Gastroesophageal sphincter (tissue), 4 donors: ENCODE measurements at regions not wholly inside any gene's neighbourhood (a gene's known extent, or its start where the extent isn't known, plus 50 kb on each side); places are given as distances from the start of the nearest gene placed in this dataset.

ENCODE experiments used
- ATAC-seq: fragments of 150-250 bp; one replicate; pipeline ENCODE4 v1.9.1; 2016; ENCODE audit warnings: mild to moderate bottlenecking, moderate library complexity
- H3K27ac ChIP-seq, 4 donors: fragments of 200-600 bp; sonication (generic) in 3 of 4; 1 replicate in 3 of 4; 2 replicates in 1 of 4; pipeline ENCODE4 v1.5.1; 2016 to 2019
- H3K27me3 ChIP-seq: fragments of 200-600 bp; sonication (generic); one replicate; pipeline ENCODE4 v1.5.1; 2019
- H3K36me3 ChIP-seq, 2 donors: fragments of 200-600 bp; sonication (generic); one replicate each; pipeline ENCODE4 v1.5.1; 2019; ENCODE audit warnings: control low read depth in 1 of 2
- H3K4me1 ChIP-seq, 3 donors: fragments of 200-600 bp; sonication (generic); 1 replicate in 2 of 3; 2 replicates in 1 of 3; pipeline ENCODE4 v1.5.1; 2016 to 2019; ENCODE audit warnings: control low read depth in 2 of 3
- H3K4me3 ChIP-seq, 2 donors: fragments of 200-600 bp; sonication (generic); one replicate each; pipeline ENCODE4 v1.5.1; 2019; ENCODE audit warnings: mild to moderate bottlenecking in 1 of 2, moderate library complexity in 1 of 2
- H3K9me3 ChIP-seq, 3 donors: fragments of 200-600 bp; sonication (generic); one replicate each; pipeline ENCODE4 v1.5.1; 2017 to 2019; ENCODE audit warnings: control low read depth in 2 of 3
- EP300 ChIP-seq: sonication (generic); formaldehyde crosslinking; IDR thresholded peaks from one replicate; pipeline ENCODE4 v1.6.1; 2017; ENCODE audit warnings: antibody characterized with exemption, mild to moderate bottlenecking
- POLR2A ChIP-seq, 2 donors: fragments of 450-650 bp; IDR thresholded peaks; one replicate each; pipeline ENCODE4 v1.6.1; 2017; ENCODE audit warnings: antibody characterized with exemption in 2 of 2, mild to moderate bottlenecking in 2 of 2, moderate library complexity in 1 of 2
- POLR2AphosphoS5 ChIP-seq: sonication (generic); formaldehyde crosslinking; IDR thresholded peaks from one replicate; pipeline ENCODE4 v1.6.1; 2017; ENCODE audit warnings: antibody characterized with exemption
- WGBS, 2 donors: methylation state at CpG; one replicate each; pipeline ENCODE4 v1.1.5; 2018; ENCODE audit warnings: low coverage in 1 of 2; 5-methylcytosine and 5-hydroxymethylcytosine counted together
- TF ChIP-seq, protein P1 (sequence below), 4 experiments: fragments of 200-600 bp in 2 of 4; fragments of 450-650 bp in 2 of 4; sonication (generic) in 1 of 4; IDR thresholded peaks; one replicate each; pipeline ENCODE4 v1.5.1; 2017 to 2019; ENCODE audit warnings: antibody characterized with exemption in 4 of 4, mild to moderate bottlenecking in 2 of 4, moderate library complexity in 2 of 4

GRCh38 chr17:27224526-27225315 lies 69.2 kb upstream of the WSB1 start:
- 77% methylated on average over 2 to 5 of the region's 5 CpGs for WGBS, 2 donors
- H3K27ac ChIP-seq, result no peak overlapping the region
- H3K36me3 ChIP-seq, result no peaks in the 10 kb centered on the region
- peaks cover 3% of the 10 kb centered on the region for H3K27me3 ChIP-seq
- H3K9me3 ChIP-seq, result no peaks in the 10 kb centered on the region
- no peak for ATAC-seq
- no peaks in the 10 kb centered on the region for H3K4me1 ChIP-seq
- H3K4me3 ChIP-seq, result no peak overlapping the region
- TF ChIP-seq, protein P1, sequence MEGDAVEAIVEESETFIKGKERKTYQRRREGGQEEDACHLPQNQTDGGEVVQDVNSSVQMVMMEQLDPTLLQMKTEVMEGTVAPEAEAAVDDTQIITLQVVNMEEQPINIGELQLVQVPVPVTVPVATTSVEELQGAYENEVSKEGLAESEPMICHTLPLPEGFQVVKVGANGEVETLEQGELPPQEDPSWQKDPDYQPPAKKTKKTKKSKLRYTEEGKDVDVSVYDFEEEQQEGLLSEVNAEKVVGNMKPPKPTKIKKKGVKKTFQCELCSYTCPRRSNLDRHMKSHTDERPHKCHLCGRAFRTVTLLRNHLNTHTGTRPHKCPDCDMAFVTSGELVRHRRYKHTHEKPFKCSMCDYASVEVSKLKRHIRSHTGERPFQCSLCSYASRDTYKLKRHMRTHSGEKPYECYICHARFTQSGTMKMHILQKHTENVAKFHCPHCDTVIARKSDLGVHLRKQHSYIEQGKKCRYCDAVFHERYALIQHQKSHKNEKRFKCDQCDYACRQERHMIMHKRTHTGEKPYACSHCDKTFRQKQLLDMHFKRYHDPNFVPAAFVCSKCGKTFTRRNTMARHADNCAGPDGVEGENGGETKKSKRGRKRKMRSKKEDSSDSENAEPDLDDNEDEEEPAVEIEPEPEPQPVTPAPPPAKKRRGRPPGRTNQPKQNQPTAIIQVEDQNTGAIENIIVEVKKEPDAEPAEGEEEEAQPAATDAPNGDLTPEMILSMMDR (IDR thresholded peaks at IDR 0.05), result no peak
- TF ChIP-seq EP300, result no peak
- TF ChIP-seq POLR2AphosphoS5, result no peak
- TF ChIP-seq POLR2A (IDR thresholded peaks at IDR 0.05), result no peak

DNA sequence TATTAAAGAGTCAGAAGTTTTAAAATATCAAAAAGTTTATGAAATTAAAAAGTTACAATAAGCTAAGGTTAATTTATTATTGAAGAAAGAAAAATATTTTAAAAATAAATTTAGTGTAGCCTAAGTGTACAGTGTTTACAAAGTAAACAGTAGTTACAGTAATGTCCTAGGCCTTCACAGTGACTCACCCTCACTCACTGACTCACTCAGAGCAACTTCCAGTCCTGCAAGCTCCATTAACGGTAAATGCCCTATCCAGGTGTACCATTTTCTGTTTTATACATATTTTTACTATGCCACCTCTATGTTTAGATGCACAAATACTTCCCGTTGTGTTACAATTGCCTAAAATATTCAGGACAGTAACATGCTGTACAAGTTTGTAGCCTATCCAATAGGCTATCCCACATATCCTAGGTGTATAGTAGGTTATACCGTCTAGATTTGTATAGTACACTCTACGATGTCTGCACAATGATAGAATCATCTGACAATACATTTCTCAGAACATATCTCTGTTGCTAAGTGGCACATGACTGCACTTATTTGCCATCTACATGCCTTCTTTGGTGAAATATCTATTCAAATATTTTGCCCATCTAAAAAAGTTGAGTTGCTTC lies 67.2 kb upstream of the WSB1 start:
- Histone ChIP-seq H3K27ac (no peak overlapping the region), H3K27me3 (no peaks in the 10 kb centered on the region), H3K36me3 (no peaks in the 10 kb centered on the region), H3K4me1 (no peaks in the 10 kb centered on the region), H3K4me3 (no peak overlapping the region), H3K9me3 (no peaks in the 10 kb centered on the region)
- 75 to 78% methylated on average over 2 to 4 of the region's 4 CpGs for WGBS, 2 donors
- no peak for ATAC-seq
- TF ChIP-seq POLR2A (IDR thresholded peaks at IDR 0.05) (no peak), EP300 (no peak), POLR2AphosphoS5 (no peak)
- TF ChIP-seq, protein P1 (IDR thresholded peaks at IDR 0.05), result no peak

GRCh38 chr17:27230996-27231395 lies 62.9 kb upstream of the WSB1 start:
- H3K27me3 ChIP-seq, result no peaks in the 10 kb centered on the region
- no peaks in the 10 kb centered on the region for H3K9me3 ChIP-seq
- no peaks in the 10 kb centered on the region for H3K4me1 ChIP-seq
- TF ChIP-seq, protein P1 (IDR thresholded peaks at IDR 0.05), result no peak
- TF ChIP-seq EP300, result no peak
- TF ChIP-seq POLR2A (IDR thresholded peaks at IDR 0.05), result no peak
- TF ChIP-seq POLR2AphosphoS5, result no peak
- H3K4me3 ChIP-seq, result no peak overlapping the region
- no peaks in the 10 kb centered on the region for H3K36me3 ChIP-seq
- no peak for ATAC-seq
- 86% methylated on average over 7 of the region's 8 CpGs; no CpG with 5 or more reads in 1 of the 2 donors for WGBS, 2 donors
- no peak overlapping the region for H3K27ac ChIP-seq

- TF ChIP-seq POLR2AphosphoS5 (no peak), EP300 (no peak), POLR2A (IDR thresholded peaks at IDR 0.05) (no peak)
- TF ChIP-seq, protein P1 (IDR thresholded peaks at IDR 0.05), result no peak
- H3K27me3 ChIP-seq, result no peaks in the 10 kb centered on the region
- H3K9me3 ChIP-seq, result no peaks in the 10 kb centered on the region
- 85 to 93% methylated on average over 5 of the region's 5 CpGs for WGBS, 2 donors
- peaks cover 0 to 6% (median 0%) of the 10 kb centered on the region in 3 donors for H3K4me1 ChIP-seq
- H3K27ac ChIP-seq, result no peak overlapping the region
- ATAC-seq, result no peak
- H3K36me3 ChIP-seq, result no peaks in the 10 kb centered on the region
- no peak overlapping the region for H3K4me3 ChIP-seq
Measured at GRCh38 chr17:27232328-27232727, 61.6 kb upstream of the WSB1 start.

DNA sequence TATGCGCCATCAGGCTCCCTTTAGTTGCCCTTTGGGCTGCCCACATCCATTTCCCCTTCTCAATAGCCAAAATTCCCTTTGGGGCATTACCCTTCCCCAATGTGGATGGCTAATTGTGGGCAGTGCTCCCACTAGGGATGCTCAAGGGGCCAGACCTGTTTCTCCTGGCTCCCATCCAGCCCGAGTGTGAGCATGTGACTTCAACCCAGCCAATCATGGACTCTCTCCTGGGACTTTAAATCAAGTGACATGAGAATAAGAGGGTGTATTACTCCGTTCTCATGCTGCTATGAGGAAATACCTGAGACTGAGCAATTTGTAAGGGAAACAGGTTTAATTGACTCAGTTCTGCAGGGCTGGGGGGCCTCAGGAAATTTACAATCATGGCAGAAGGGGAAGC lies 60.9 kb upstream of the WSB1 start:
- H3K27ac ChIP-seq, result no peak overlapping the region
- no peak for ATAC-seq
- H3K9me3 ChIP-seq, result no peaks in the 10 kb centered on the region
- H3K36me3 ChIP-seq, result no peaks in the 10 kb centered on the region
- peaks cover 0 to 6% (median 0%) of the 10 kb centered on the region in 3 donors for H3K4me1 ChIP-seq
- WGBS, 2 donors, result 75 to 92% methylated on average over 1 to 2 of the region's 3 CpGs
- no peak overlapping the region for H3K4me3 ChIP-seq
- H3K27me3 ChIP-seq, result no peaks in the 10 kb centered on the region
- TF ChIP-seq EP300, result no peak
- TF ChIP-seq, protein P1 (IDR thresholded peaks at IDR 0.05), result no peak
- TF ChIP-seq POLR2A (IDR thresholded peaks at IDR 0.05), result no peak
- no peak for TF ChIP-seq POLR2AphosphoS5
